Skeletal muscle tissue (tissue), 3 donors: ENCODE measurements at regions not wholly inside any gene's neighbourhood (a gene's known extent, or its start where the extent isn't known, plus 50 kb on each side); places are given as distances from the start of the nearest gene placed in this dataset.
"Not testable (repeated sequence)": the region's sequence is repeated elsewhere in the genome, so short reads cannot be mapped to it uniquely, and the experiment has no call there.

Experiments used
- H3K27ac ChIP-seq: one replicate; pipeline ENCODE4 v1.7.0; 2013; ENCODE audit warnings: mild to moderate bottlenecking, low read depth, low read length, inconsistent platforms
- H3K27me3 ChIP-seq, 3 donors: one replicate each; pipeline ENCODE4 v1.7.0; 2013; ENCODE audit warnings: low read length in 3 of 3; ENCODE audit not compliant: control insufficient read depth in 3 of 3, insufficient read depth in 3 of 3
- H3K36me3 ChIP-seq, 3 donors: one replicate each; pipeline ENCODE4 v1.7.0; 2013; ENCODE audit warnings: low read length in 3 of 3; ENCODE audit not compliant: control insufficient read depth in 3 of 3, insufficient read depth in 3 of 3
- H3K4me1 ChIP-seq, 3 donors: one replicate each; pipeline ENCODE4 v1.7.0; 2013; ENCODE audit warnings: low read length in 3 of 3, mild to moderate bottlenecking in 3 of 3; ENCODE audit not compliant: control insufficient read depth in 3 of 3, insufficient read depth in 3 of 3
- H3K4me3 ChIP-seq, 3 donors: one replicate each; pipeline ENCODE4 v1.7.0; 2013; ENCODE audit warnings: low read length in 3 of 3
- H3K9ac ChIP-seq, 3 donors: one replicate each; pipeline ENCODE4 v1.7.0; 2013; ENCODE audit warnings: low read length in 3 of 3, mild to moderate bottlenecking in 3 of 3, moderate library complexity in 2 of 3, low read depth in 1 of 3
- H3K9me3 ChIP-seq, 3 donors: one replicate each; pipeline ENCODE4 v1.7.0; 2013; ENCODE audit warnings: low read length in 3 of 3; ENCODE audit not compliant: control insufficient read depth in 3 of 3
- donor health status: Osteomylitis.

- not testable (repeated sequence) for H3K27me3 ChIP-seq, H3K9ac ChIP-seq, H3K4me3 ChIP-seq, H3K4me1 ChIP-seq, H3K9me3 ChIP-seq, H3K27ac ChIP-seq, H3K36me3 ChIP-seq
These were observed 156.0 kb downstream of the SPATA18 start for GRCh38 chr4:52207146-52207545.

GRCh38 chr4:52212702-52213101, 161.6 kb downstream of the SPATA18 start:
- Histone ChIP-seq H3K36me3 (no peaks in the 10 kb centered on the region), H3K9ac (no peak overlapping the region), H3K27me3 (no peaks in the 10 kb centered on the region), H3K4me1 (no peaks in the 10 kb centered on the region), H3K27ac (no peak overlapping the region), H3K9me3 (no peaks in the 10 kb centered on the region), H3K4me3 (no peak overlapping the region)

- Histone ChIP-seq H3K27ac (no peak overlapping the region), H3K9ac (no peak overlapping the region), H3K4me3 (no peak overlapping the region), H3K4me1 (peaks cover 0 to 3% (median 0%) of the 10 kb centered on the region in 3 donors), H3K9me3 (no peaks in the 10 kb centered on the region), H3K27me3 (peaks cover 0 to 3% (median 0%) of the 10 kb centered on the region in 3 donors), H3K36me3 (no peaks in the 10 kb centered on the region)
These were observed 180.4 kb downstream of the SPATA18 start for GRCh38 chr4:52231526-52231925.

GRCh38 chr4:52234561-52235440, 183.7 kb downstream of the SPATA18 start:
- Histone ChIP-seq H3K9ac (no peak overlapping the region), H3K9me3 (no peaks in the 10 kb centered on the region), H3K27me3 (peaks cover 0 to 3% (median 0%) of the 10 kb centered on the region in 3 donors), H3K36me3 (no peaks in the 10 kb centered on the region), H3K27ac (no peak overlapping the region), H3K4me1 (peaks cover 0 to 3% (median 0%) of the 10 kb centered on the region in 3 donors), H3K4me3 (peak overlapping the region in 1 of 3 donors; percentile 16)

GRCh38 chr4:52235552-52236201, 184.6 kb downstream of the SPATA18 start:
- no peaks in the 10 kb centered on the region for H3K36me3 ChIP-seq
- no peaks in the 10 kb centered on the region for H3K9me3 ChIP-seq
- peaks cover 0 to 3% (median 0%) of the 10 kb centered on the region in 3 donors for H3K4me1 ChIP-seq
- no peak overlapping the region for H3K9ac ChIP-seq
- no peak overlapping the region for H3K27ac ChIP-seq
- no peak overlapping the region for H3K4me3 ChIP-seq
- H3K27me3 ChIP-seq: peaks cover 0 to 3% (median 0%) of the 10 kb centered on the region in 3 donors

- Histone ChIP-seq H3K9ac (no peak overlapping the region), H3K27me3 (peaks cover 0 to 3% (median 0%) of the 10 kb centered on the region in 3 donors), H3K4me1 (no peaks in the 10 kb centered on the region), H3K9me3 (no peaks in the 10 kb centered on the region), H3K4me3 (no peak overlapping the region), H3K36me3 (no peaks in the 10 kb centered on the region), H3K27ac (no peak overlapping the region)
These were observed 190.8 kb downstream of the SPATA18 start for GRCh38 chr4:52241916-52242315.

GRCh38 chr4:52243367-52243766, 192.3 kb downstream of the SPATA18 start:
- no peak overlapping the region for H3K9ac ChIP-seq
- no peaks in the 10 kb centered on the region for H3K36me3 ChIP-seq
- H3K27me3 ChIP-seq: peaks cover 0 to 3% (median 0%) of the 10 kb centered on the region in 3 donors
- H3K27ac ChIP-seq: no peak overlapping the region
- no peaks in the 10 kb centered on the region for H3K9me3 ChIP-seq
- peaks cover 0 to 3% (median 0%) of the 10 kb centered on the region in 3 donors for H3K4me1 ChIP-seq
- H3K4me3 ChIP-seq: no peak overlapping the region

GRCh38 chr4:52244103-52244775, 193.1 kb downstream of the SPATA18 start:
- no peak overlapping the region for H3K27ac ChIP-seq
- no peaks in the 10 kb centered on the region for H3K9me3 ChIP-seq
- H3K4me1 ChIP-seq: peaks cover 0 to 4% (median 3%) of the 10 kb centered on the region in 3 donors
- H3K27me3 ChIP-seq: peaks cover 0 to 3% (median 0%) of the 10 kb centered on the region in 3 donors
- H3K9ac ChIP-seq: no peak overlapping the region
- no peak overlapping the region for H3K4me3 ChIP-seq
- H3K36me3 ChIP-seq: no peaks in the 10 kb centered on the region

- Histone ChIP-seq H3K36me3 (no peaks in the 10 kb centered on the region), H3K4me3 (no peak overlapping the region), H3K27ac (no peak overlapping the region), H3K9me3 (no peaks in the 10 kb centered on the region), H3K27me3 (peaks cover 0 to 3% (median 0%) of the 10 kb centered on the region in 3 donors), H3K9ac (no peak overlapping the region), H3K4me1 (peaks cover 0 to 5% (median 4%) of the 10 kb centered on the region in 3 donors)
These were observed 193.7 kb downstream of the SPATA18 start for GRCh38 chr4:52244848-52245247.
